HG02852 (cell line): ENCODE measurements at regions not wholly inside any gene's neighbourhood (a gene's known extent, or its start where the extent isn't known, plus 50 kb on each side); places are given as distances from the start of the nearest gene placed in this dataset.

Experiments
- ATAC-seq: cut with Tn5 transposase; IDR thresholded peaks from one replicate; pipeline ENCODE4 v1.9.1; 2021; ENCODE audit warnings: mild to moderate bottlenecking, moderate library complexity; ENCODE audit not compliant: unreplicated experiment

- ATAC-seq: no peak
Measured at GRCh38 chr14:30291216-30291615, 267.7 kb upstream of the G2E3 start.

GRCh38 chr14:30292541-30292940, 266.4 kb upstream of the G2E3 start:
- no peak for ATAC-seq

DNA sequence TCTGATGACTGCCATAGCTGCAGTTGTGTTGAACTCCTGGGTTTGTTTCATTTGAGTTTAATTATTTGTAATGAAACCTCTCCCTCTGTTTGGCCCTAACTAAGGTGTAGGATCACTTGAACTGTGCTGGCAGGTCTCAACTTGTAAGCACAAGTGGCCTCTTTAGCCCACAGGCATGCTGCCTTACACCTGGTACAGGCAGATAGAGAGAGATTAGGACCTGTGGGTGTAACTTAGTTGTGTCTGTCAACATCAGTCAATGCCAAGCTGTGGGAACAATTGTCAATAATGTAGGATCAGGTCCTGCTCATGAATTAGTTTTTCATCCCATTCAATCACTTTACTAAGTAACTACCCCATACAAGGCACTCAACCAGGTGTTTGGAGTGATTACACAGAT, 263.0 kb upstream of the G2E3 start:
- ATAC-seq: no peak

DNA sequence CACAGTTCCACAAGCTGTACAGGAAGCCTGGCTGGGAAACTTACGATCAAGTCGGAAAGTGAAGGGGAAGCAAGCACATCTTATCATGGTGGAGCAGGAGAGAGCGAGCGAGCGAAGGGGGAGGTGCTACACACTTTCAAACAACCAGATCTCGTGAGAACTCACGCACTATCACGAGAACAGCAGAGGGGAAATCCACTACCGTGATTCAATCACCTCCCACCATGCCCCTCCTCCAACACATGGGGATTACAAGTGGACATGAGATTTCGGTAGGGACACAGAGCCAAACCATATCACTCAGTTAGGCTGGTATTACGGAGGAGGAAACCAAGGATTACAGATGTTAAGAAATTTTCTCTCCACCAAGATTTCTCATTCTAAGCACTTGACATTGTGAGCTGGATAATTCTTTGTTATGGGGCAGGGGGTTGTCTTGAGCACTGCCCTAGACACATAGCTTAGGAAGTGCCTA, 262.0 kb upstream of the G2E3 start:
- no peak for ATAC-seq

GRCh38 chr14:30297876-30298795, 260.8 kb upstream of the G2E3 start:
- ATAC-seq: no peak

- no peak for ATAC-seq
Measured at GRCh38 chr14:30299915-30300314, 259.0 kb upstream of the G2E3 start.

- ATAC-seq: no peak
Measured at GRCh38 chr14:30303350-30303749, 255.6 kb upstream of the G2E3 start.

- ATAC-seq: no peak
Measured at GRCh38 chr14:30305346-30305745, 253.6 kb upstream of the G2E3 start.

DNA sequence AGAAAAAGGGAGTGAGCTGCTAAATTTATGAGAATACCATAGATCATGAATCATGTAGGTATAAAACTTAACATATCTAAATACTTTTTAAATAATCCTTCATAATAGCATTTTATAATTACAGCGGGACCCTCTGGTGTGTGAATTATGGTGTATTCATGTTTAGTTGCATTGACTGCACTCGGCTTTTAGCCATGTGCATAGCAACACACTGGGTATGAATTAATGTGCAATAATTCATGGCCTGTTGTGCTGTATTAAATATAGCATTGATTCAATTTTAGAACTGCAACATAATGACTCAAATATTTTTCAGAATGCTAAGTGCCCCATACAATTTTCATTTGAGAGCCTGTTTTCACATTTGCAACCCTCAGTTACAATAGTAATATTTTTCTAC, 249.6 kb upstream of the G2E3 start:
- ATAC-seq: no peak

DNA sequence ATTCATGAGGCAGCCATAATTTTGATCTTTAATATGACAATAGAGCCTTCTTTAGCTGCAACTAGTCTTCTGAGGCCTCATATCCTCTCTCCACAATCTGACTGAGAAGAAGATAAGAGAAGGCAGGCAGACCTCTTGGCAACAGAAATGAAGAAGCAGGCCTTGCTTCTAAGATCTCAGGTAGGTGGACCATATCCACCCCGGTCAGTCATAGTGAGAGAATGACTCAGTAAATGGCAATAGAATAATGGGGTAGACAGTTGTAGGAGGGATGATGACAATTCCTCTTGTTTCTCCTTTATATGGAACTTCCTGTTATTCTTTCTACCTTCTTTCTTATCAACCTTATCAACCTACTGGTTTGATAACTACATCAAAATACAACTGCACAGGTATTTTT, 246.7 kb upstream of the G2E3 start:
- ATAC-seq: peak; percentile 90

- no peak for ATAC-seq
Measured at GRCh38 chr14:30317729-30318128, 241.2 kb upstream of the G2E3 start.

GRCh38 chr14:30322819-30323218, 236.1 kb upstream of the G2E3 start:
- ATAC-seq: no peak

- ATAC-seq: no peak
Measured at GRCh38 chr14:30330033-30330432, 228.9 kb upstream of the G2E3 start.

DNA sequence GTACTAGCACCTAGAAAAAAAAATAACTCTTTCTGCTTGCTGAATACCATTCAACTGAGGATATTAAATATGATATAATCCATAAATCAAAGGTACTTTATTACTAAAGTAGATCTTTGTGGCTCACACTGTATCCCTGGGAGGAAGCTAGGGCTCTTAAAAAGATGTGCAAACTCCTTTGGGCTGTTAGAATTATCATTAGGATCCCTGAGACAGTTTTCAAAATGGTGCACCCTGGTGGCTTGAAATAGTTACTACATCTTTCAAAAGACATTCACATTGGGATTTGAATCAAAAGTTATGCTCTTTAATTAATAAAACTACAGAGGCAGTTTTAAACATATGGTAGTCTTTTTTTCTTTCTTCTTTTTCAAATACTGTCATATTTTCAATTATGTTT, 228.5 kb upstream of the G2E3 start:
- ATAC-seq: no peak

- no peak for ATAC-seq
Measured at GRCh38 chr14:30331030-30331429, 227.9 kb upstream of the G2E3 start.

DNA sequence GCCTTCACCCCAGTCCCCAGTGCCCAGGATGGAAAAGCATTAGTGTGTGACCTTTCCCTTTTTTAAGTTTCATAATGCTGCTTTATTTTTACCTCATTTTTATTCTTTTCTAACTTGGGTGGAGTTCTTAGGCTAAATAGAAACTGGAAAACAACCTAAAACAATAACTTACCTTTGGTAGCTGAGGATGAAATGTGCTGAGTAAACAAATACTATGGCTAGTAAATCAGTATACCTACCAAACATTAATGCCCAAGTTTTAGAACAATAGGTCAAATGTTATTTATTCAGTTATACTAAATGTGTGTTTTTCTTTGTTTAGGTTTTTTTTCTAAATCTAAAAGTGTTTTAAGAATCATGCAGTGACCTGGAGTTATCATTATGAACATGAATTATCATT, 226.6 kb upstream of the G2E3 start:
- ATAC-seq: no peak

GRCh38 chr14:30333934-30334333, 225.0 kb upstream of the G2E3 start:
- ATAC-seq: peak; percentile 54

GRCh38 chr14:30337456-30337855, 221.5 kb upstream of the G2E3 start:
- ATAC-seq: no peak

DNA sequence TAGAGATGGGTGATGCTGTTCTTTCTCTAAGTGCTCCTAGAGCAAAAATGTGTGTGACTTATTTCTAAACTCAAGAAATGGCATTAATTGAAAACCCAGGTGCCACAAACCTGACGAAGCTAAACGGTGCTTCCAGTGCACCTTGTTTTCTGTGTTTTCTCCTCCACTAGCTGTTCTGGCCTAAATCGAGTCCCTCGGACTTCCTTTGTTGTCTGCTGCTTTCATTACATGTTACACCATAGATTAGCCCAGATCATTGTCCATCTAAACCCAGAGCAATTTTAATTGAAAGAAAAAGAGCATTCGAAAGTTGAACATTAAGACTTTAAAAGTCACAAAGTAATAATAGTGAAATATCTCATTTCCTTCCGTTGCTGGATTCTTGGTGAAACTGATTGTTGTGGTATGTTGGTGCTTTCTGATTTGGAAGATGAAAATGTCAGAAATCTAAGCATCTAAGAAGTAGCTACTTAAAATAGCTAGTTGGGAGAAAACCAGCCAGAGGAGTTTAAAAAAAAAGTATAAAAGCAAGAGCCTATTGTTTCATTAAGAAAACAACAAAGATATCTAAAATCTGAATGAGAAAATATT, 219.6 kb upstream of the G2E3 start:
- no peak for ATAC-seq

DNA sequence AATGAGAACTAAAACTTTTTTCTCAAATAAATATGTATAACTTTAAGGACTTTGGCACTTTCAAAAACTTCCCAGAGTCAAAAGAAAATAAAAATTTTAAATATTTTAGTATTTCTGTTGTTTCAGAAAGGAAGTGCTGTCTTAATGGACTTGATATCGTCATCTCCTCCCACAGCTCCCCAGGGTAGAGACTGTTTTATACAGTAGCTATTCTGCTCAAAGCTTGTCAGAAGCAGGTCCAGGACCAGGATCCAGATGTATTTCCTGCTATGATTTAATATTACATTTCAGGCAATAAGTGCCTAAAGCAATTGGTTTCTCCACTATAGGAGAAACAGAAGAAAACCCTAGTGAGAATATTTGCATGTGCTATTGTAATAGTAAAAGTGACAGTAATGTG, 218.5 kb upstream of the G2E3 start:
- ATAC-seq: no peak

DNA sequence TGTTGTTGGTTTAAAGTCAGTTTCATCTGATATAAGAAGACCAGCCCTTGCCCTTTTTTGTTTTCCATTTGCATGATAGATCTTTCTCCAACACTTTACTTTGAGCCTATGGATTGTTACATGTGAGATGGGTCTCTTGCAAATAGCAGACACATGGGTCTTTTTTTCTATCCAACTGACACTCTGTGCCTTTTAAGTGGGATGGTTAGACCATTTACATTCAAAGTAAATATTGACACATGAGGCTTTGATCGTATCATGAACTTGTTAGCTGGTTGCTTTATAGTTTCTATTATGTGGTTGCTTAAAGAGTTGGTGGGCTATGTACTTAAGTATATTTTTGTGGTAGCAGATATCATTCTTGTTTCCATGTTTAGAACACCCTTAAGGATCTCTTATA, 213.4 kb upstream of the G2E3 start:
- ATAC-seq: no peak

GRCh38 chr14:30348445-30348844, 210.5 kb upstream of the G2E3 start:
- no peak for ATAC-seq
